ENCODE measurements at regions not wholly inside any gene's neighbourhood (a gene's known extent, or its start where the extent isn't known, plus 50 kb on each side); places are given as distances from the start of the nearest gene placed in this dataset.

- no peak for DNase-seq
Observed at GRCh38 chr20:54774426-54774825, 299.0 kb downstream of the DOK5 start.

More at GRCh38 chr20:54774426-54774825, 299.0 kb downstream of the DOK5 start:
- Histone ChIP-seq H3T11ph (ENCODE audit: low read length) (no peak overlapping the region), H2BK12ac (ENCODE audit: insufficient read length, low read depth, low read length) (no peak overlapping the region), H3K27ac (ENCODE audit: insufficient read length, low read depth, low read length) (no peak overlapping the region), H2AFZ (ENCODE audit: low read length) (no peak overlapping the region), H3K23ac (ENCODE audit: insufficient read length, low read depth, low read length) (no peak overlapping the region), H4K20me1 (ENCODE audit: control insufficient read depth, insufficient read depth, insufficient read length) (no peaks in the 10 kb centered on the region), H4K91ac (ENCODE audit: insufficient read length, low read depth, low read length) (no peak overlapping the region), H4K8ac (replicated peaks; ENCODE audit: insufficient read length, low read depth, low read length) (no peak overlapping the region), H4K5ac (ENCODE audit: insufficient read length, low read depth, low read length) (no peak overlapping the region), H2BK20ac (ENCODE audit: low read depth, low read length, poor library complexity, severe bottlenecking) (no peak overlapping the region), H3K18ac (ENCODE audit: insufficient read length, low read depth, low read length) (no peak overlapping the region), H3K14ac (ENCODE audit: insufficient read depth, low read length) (no peak overlapping the region), H3K27me3 (ENCODE audit: insufficient read depth, low read length) (no peaks in the 10 kb centered on the region), H2BK5ac (ENCODE audit: insufficient read length, low read length) (no peak overlapping the region), H3K56ac (ENCODE audit: insufficient read length, low read depth, low read length) (no peak overlapping the region), H2BK15ac (ENCODE audit: low read depth, low read length) (no peak overlapping the region), H3K9ac (ENCODE audit: extremely low read depth, insufficient read length, low read length) (no peak overlapping the region), H3K79me1 (ENCODE audit: insufficient read depth, low read depth, low read length, poor library complexity, severe bottlenecking) (no peaks in the 10 kb centered on the region), H2AK5ac (ENCODE audit: insufficient read length, low read length) (no peak overlapping the region), H3K9me3 (ENCODE audit: control insufficient read depth, low read depth, low read length) (no peaks in the 10 kb centered on the region), H3K79me2 (ENCODE audit: insufficient read depth, low read length) (no peaks in the 10 kb centered on the region), H3K4me1 (ENCODE audit: insufficient read depth, low read length) (no peaks in the 10 kb centered on the region), H3K4ac (ENCODE audit: low read depth, low read length) (no peak overlapping the region), H3K23me2 (ENCODE audit: insufficient read length, low read depth, low read length, poor library complexity, severe bottlenecking) (no peaks in the 10 kb centered on the region), H2BK120ac (ENCODE audit: low read depth, low read length, poor library complexity, severe bottlenecking) (no peak overlapping the region), H3K4me2 (ENCODE audit: insufficient read depth, insufficient read length, low read length) (no peak overlapping the region)
- H3K4me3 Mint-ChIP-seq: no peak overlapping the region
- H3K9me3 Mint-ChIP-seq: no peaks in the 10 kb centered on the region; a peak in 1 of 5 replicates
- H3K36me3 Mint-ChIP-seq (ENCODE audit: insufficient read depth in 1 of 3, low read depth in 3 of 3): no peaks in the 10 kb centered on the region
- no CpG with 5 or more reads among the region's 5 CpGs for WGBS (ENCODE audit: extremely low coverage, insufficient read length, low lambda C conversion rate)
- TF ChIP-seq, protein P1, sequence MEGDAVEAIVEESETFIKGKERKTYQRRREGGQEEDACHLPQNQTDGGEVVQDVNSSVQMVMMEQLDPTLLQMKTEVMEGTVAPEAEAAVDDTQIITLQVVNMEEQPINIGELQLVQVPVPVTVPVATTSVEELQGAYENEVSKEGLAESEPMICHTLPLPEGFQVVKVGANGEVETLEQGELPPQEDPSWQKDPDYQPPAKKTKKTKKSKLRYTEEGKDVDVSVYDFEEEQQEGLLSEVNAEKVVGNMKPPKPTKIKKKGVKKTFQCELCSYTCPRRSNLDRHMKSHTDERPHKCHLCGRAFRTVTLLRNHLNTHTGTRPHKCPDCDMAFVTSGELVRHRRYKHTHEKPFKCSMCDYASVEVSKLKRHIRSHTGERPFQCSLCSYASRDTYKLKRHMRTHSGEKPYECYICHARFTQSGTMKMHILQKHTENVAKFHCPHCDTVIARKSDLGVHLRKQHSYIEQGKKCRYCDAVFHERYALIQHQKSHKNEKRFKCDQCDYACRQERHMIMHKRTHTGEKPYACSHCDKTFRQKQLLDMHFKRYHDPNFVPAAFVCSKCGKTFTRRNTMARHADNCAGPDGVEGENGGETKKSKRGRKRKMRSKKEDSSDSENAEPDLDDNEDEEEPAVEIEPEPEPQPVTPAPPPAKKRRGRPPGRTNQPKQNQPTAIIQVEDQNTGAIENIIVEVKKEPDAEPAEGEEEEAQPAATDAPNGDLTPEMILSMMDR (conservative IDR thresholded peaks at IDR 0.05): no peak
- H3K27ac Mint-ChIP-seq: no peak overlapping the region
- H3K27me3 Mint-ChIP-seq (ENCODE audit: low read depth): no peaks in the 10 kb centered on the region; the same call in 1 of the 2 replicates
- H3K4me1 Mint-ChIP-seq: 0 out of 4 replicates have a peak, but pooled peaks cover 0 to 3% of the 10 kb centered on the region in 2 experiments

All from H9 (cell line).